Fibroblast of skin of abdomen (primary cell): ENCODE measurements at regions not wholly inside any gene's neighbourhood (a gene's known extent, or its start where the extent isn't known, plus 50 kb on each side); places are given as distances from the start of the nearest gene placed in this dataset.

Source experiments
- DNase-seq: peaks from one replicate; pipeline ENCODE4 v3.0.0-alpha.2; 2013

DNA sequence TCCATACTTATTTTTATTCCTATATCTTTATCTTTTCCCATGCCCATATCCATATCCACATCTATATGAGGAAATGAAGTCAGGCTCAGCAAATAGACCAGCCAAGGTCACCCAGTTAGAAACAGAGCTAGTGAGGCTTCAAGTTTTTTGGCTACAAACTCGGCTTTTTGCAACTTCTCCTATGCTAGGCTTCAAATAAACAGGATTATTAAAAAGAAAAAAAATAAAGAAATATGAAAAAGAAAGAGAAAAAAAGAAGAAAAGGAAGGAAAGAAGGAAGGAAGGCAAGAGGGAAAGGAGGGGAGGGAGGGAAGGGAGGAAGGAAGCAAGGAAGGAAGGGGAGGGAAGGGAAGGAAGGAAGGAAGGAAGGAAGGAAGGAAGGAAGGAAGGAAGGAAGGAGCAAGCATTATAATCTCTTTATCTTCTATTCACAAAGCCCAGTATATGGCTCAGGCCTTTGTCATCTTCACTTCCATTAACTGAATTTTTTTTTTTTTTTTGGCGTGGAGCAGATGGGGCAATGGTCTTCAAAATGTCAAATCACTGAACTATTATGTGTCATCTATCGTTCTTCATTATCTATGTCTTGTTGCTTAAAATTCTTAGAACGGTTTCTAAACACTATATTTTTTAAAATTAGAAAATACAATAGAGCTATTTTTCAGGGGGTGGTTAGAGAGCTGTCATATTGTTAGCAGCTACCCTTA is 418.2 kb downstream of the VRK1 start:
- no peak for DNase-seq

DNA sequence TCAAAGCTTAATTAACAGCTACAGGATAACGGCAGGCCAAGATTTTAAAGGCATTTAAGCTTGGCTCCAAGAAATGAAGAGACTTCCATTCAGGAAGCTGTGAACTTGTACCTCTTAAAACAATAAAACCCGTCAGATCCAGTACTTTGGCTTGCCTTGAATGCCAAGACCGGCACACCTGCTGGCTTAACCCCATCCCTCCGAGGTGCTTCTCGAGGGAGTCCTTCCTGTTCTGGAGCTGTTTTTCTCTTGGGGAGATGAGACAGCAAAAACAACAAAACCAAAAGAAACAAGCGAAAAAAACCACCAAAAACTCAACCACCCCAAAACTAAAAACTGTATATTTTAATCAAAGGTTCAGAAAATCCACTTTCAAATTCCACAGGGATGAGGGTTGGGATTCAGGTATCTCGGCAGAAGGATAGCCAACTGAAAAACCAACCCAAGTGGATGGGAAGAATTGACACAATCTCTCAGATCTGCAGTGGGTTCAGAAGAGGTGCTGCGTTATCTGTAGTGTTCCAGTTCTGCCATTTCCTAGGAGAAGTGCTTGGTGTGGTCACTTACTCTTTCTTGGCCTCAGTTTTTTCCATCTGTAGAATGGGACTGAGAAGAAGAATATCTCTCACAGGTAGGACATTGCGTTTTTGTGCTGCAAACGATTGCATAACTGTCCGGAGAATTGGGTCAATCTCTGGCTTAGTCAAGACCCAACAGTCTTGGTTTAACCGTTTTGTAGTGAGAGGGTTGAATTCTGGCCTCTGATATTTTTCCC is 420.1 kb downstream of the VRK1 start:
- DNase-seq = no peak

- no peak for DNase-seq
These were observed 421.1 kb downstream of the VRK1 start for GRCh38 chr14:97218274-97218673.

DNA sequence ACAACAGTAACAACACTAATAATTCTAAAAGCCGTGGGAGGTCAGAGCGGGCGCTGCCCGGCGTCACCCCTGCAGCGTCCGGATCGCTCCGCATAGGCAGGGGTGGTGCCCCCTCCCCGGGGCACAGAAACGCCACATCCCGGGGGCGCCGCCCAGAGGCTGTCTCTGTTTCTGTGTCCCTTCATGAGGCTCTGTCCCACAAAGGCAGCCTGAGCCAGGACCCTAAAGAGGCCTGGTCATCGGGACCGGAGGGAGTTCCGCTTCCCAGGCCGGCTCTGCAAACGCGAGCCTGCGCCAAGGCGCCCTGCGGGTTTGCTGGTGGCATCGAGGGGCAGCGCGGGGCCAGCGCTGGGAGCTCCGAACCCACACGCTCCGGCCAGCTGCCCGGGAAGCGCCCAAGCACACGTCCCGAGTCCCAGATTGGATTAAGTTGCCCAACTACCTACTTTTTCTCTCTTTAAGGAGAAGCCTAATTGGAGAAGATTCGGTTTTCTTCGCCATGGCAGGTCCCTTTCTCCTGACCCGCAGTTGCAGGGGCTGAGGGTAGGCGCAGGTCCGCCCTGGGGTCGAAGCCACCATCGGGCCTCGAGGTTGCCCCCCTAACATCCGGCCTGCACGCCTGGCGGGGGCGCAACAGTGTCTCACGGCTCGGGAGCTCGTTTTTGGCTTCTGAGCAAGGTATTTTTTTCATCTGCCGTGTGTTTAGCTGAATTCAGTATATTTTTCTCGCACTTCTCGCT is 421.7 kb downstream of the VRK1 start:
- DNase-seq = peak; percentile 2

GRCh38 chr14:97219431-97220017 is 422.3 kb downstream of the VRK1 start:
- no peak for DNase-seq

DNA sequence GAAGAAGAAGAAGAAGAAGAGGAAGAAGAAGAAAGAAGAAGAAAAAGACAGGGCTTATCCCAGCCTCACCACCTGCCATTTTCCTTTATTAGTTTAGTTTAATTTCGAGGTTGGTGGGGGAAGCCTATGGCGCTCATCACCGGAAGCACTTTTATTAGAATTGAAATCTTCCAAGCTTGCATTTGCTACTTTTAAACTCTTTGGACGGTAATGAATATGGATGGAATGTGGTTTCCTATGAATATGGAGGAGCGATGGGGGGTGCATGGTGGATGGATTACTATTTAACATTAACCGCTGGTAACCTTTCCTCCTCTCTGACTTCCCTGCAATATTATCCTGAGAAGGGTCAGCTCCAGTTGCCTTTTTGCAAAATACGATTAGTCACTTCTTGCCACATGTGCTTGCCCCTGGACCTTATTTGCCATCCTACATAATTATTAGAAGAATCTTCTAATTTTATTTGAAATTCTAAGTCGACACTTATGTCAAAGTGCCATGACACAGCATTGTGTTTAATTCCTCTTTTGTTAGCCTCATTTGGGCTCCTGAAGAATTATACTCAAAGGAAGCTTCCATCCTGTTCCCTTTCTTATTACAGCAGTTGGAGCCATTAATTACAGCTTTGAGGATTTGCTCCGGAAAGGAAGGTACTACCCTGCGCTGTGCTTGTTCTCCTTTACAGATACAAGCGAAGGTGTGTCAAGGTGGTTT is 424.5 kb downstream of the VRK1 start:
- DNase-seq = no peak

GRCh38 chr14:97224016-97224415 is 426.8 kb downstream of the VRK1 start:
- no peak for DNase-seq

DNA sequence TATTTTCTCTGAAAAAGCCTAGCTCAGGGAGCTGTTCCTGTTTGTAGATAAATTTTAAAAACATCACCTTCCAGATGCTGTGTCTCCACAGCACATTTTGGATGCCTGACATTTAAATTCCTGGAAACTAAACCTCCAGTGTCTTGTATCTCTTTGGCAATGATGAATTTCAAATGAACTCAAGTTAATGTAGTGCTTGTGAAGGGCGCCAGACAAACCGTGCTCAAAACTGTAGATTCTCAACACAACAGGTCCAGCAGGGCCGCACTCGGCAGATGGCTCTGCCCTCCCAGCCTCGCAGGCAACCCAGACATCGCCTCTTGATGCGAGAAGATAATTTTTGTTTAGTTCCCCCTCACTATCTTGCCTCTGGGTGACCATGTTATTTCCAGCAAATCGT is 432.9 kb downstream of the VRK1 start:
- no peak for DNase-seq

- no peak for DNase-seq
These were observed 436.3 kb downstream of the VRK1 start for GRCh38 chr14:97233319-97233985.

GRCh38 chr14:97246648-97247047 is 449.5 kb downstream of the VRK1 start:
- DNase-seq = no peak

- no peak for DNase-seq
These were observed 451.8 kb downstream of the VRK1 start for GRCh38 chr14:97248973-97249372.

DNA sequence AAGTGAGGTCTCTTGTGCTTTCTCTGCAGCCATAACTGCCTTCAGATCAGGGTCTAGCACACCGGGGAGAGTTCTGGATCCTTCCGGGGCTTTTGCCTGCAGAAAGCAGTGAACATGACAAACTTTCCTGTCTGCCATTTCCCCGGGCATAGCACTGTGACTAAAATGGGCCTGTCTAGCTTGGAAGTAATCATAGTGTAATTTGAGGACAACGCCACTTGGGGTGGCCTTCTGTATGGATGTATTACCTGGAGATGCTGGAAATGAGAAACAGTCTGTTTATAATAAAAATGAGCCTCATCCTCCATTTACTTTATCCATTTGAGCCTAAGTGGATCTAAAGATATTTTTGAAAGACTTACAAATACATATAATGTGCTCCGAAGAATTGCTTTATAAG is 453.7 kb downstream of the VRK1 start:
- no peak for DNase-seq

DNA sequence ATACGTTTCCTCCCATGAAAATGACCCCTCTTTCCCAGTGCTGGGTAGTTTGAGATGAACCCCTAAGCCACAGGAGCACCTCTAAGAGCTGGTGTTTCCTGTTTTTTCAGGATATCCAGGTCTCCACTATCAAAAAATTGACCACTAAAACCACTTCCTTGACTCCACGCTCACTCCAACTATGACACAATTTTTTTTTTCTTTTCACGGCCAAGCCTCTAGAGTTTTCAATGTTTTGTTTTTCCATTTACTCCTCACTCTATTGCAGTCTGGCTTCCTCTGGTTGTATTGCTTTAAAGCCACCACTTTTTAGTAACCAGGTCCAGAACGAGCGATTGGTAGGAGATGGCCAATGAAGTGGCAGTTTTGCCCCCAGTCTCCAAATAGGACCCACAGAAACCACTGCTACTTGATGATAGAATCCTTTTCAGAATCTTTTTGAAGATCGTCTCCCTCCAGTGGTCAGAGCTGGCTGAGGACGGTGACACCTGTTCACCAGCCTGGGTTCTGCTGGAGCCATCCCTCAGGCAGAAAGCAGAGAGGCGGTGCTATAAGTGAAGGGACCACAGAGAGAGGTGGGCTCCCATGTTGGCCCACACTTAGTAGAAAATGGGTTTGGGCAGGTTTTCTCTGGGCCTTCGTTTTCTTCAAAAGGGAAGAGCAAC is 454.4 kb downstream of the VRK1 start:
- DNase-seq = no peak

- no peak for DNase-seq
These were observed 456.6 kb downstream of the VRK1 start for GRCh38 chr14:97253756-97254155.

- DNase-seq = no peak
These were observed 465.2 kb downstream of the VRK1 start for GRCh38 chr14:97262336-97262735.

DNA sequence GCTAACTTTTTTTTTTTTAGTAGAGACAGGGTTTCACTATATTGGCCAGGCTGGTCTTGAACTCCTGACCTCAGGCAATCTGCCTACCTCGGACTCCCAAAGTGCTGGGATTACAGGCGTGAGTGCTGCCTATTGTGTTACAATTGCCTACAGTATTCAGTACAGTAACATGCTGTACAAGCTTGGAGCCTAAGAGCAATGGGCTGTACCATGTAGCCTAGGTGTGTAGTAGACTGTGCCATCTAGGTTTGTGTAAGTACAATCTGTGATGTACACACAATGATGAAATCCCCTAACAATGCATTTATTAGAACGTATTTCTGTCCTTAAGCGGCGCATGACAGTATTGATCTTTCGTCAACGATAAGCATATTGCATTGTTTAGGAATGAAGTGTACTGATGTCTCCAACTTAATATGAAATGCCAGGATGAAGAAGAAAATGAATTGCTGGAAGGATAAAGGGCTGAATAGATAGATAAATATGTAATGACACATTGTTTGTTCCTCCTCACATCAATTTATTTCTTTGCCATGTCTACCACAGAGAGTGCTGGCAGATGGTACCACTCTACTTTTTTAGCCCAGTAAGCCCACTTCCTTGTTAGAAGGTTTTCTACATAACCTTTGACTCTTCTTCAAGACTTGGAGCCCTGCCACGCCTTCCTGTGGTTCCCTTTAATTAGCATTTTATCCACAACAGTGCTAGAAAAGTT is 467.5 kb downstream of the VRK1 start:
- peak; percentile 6 for DNase-seq

DNA sequence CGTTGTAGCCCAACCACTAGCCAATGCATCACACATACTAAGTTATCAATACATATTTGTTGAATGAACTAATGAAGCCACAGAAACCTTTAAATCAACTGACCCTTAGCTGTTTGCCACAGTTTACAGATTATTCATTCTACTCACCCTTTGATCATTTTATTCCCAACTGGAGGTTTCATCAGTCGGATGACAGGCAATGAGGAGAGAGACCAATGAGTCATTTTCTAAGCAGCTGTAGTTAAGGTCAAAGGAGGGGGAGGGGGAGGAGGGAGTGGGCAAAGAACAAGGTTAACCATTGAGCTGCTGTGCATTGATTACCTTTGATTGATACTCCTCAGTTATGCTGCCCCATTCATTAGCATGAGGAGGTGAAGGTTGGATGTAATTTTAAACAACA is 469.5 kb downstream of the VRK1 start:
- peak; percentile 85 for DNase-seq

DNA sequence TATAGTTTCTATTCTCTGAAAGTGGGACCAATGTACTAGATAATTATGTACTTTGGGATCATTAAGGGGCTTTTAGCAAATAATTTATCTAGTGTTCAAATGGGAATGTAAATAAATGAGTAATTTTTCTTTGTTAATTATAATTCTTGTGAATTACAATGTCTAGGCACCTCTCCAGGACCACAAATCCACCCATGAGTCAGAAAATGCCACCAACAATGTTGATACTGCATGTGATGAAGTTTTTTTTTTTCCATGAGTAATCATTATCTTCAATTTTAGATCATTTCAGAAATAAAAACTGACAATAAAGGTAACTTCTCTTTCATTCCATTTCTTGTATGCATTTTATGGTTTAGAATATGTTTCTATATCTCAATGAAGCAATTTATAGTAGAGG is 470.3 kb downstream of the VRK1 start:
- peak; percentile 58 for DNase-seq

GRCh38 chr14:97268097-97268496 is 470.9 kb downstream of the VRK1 start:
- DNase-seq = no peak

DNA sequence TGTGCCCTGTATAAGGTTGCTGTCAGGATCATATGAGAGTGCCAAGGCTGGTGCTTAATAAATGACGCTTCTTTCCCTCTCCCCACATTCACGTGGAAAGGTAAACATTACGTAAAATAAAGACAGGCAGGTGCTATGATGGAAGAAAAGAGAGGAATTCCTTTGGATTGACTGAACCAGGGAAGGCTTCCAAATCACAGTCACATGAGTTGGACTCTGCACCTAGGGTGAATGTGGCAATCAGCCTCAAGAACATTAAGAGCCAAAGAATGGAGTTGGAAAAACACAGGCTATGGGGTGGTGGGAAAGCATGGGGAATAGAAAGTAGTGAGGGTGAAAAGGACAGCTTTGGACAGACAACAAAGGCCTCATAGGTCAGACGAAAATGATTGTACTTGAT is 473.1 kb downstream of the VRK1 start:
- DNase-seq = no peak
